ENCODE measurements at regions not wholly inside any gene's neighbourhood (a gene's known extent, or its start where the extent isn't known, plus 50 kb on each side); places are given as distances from the start of the nearest gene placed in this dataset.
A peak's percentile ranks its signal among the peaks of the same experiment; 100 is the strongest.

DNA sequence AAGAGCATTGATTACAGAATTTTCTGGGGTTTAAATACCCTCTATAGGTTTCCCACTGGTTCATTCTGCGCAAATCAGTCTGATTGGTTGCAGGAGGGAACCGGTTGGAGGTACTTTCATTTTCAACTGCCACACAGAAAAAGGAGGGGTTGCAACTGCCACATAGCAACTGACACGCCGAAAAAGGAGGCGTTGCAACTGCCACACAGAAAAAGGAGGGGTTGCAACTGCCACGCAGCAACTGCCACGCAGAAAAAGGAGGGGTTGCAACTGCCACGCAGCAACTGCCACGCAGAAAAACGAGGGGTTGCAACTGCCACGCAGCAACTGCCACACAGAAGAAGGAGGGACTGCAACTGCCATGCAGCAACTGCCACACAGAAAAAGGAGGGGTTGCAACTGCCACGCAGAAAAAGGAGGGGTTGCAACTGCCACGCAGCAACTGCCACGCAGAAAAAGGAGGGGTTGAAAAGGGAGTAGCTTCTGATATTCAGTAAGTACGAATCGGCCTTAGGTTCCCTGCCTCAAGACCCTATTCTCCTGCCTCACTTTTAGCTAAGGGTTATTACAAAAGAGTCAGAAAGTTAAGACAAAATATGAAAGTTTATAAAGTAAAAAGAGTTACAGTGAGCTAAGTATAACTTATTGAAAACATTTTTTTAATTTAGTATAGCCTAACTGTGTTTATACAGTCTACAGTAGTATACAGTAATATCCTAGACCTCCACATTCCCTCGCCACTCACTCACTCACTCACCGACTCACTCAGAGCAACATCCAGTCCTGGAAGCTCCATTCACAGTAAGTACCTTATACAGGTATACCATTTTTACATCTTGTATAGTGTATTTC is 431.8 kb downstream of the KCTD8 start:
- TF ChIP-seq, protein P1, sequence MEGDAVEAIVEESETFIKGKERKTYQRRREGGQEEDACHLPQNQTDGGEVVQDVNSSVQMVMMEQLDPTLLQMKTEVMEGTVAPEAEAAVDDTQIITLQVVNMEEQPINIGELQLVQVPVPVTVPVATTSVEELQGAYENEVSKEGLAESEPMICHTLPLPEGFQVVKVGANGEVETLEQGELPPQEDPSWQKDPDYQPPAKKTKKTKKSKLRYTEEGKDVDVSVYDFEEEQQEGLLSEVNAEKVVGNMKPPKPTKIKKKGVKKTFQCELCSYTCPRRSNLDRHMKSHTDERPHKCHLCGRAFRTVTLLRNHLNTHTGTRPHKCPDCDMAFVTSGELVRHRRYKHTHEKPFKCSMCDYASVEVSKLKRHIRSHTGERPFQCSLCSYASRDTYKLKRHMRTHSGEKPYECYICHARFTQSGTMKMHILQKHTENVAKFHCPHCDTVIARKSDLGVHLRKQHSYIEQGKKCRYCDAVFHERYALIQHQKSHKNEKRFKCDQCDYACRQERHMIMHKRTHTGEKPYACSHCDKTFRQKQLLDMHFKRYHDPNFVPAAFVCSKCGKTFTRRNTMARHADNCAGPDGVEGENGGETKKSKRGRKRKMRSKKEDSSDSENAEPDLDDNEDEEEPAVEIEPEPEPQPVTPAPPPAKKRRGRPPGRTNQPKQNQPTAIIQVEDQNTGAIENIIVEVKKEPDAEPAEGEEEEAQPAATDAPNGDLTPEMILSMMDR (IDR thresholded peaks at IDR 0.05; ENCODE audit: insufficient read depth, low read depth, low read length, missing control alignments): no peak
- peak; percentile 9 for DNase-seq (ENCODE audit: low read depth)

DNA sequence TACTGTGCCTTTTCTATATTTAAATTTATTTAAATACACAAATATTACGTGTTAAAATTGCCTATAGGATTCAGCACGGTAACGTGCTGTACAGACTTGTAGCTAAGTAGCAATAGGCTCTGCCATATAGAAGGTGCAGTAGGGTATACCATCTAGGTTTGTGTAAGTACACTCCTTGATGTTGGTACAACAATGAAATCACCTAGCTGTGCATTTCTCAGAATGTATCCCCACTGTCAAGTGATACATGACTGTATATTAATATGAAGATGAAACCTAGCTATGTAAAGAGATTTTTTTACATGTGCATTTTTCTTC is 431.2 kb downstream of the KCTD8 start:
- H3K4me3 ChIP-seq (ENCODE audit: low read depth, low read length): no peak overlapping the region
- TF ChIP-seq, protein P1 (IDR thresholded peaks at IDR 0.05; ENCODE audit: insufficient read depth, low read depth, low read length, missing control alignments): no peak

More for the DNA sequence above, 431.8 kb downstream of the KCTD8 start:
- H3K4me3 ChIP-seq (ENCODE audit: low read depth, low read length): no peak overlapping the region

DNA sequence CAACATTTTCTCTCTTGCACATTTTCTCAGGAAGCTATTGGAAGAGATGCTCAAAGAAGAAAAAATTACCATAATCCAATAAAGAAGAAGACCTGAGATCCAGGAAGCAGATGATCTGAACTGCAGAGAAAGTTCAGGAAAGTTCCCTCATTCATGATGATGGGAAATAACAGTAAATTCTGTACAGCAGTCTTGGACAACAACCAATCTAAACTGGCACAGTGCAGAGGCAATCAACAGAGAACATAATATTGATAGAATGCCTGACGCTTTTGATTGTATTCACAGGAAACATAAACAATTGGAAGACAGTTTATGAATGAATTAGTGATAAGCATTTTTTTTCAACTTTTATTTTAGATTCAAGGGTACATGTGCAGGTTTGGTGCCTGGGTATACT is 428.9 kb downstream of the KCTD8 start:
- TF ChIP-seq, protein P1 (IDR thresholded peaks at IDR 0.05; ENCODE audit: insufficient read depth, low read depth, low read length, missing control alignments): no peak
- DNase-seq (ENCODE audit: low read depth): no peak
- H3K4me3 ChIP-seq (ENCODE audit: low read depth, low read length): no peak overlapping the region

More for the DNA sequence above, 431.2 kb downstream of the KCTD8 start:
- DNase-seq (ENCODE audit: low read depth): no peak

DNA sequence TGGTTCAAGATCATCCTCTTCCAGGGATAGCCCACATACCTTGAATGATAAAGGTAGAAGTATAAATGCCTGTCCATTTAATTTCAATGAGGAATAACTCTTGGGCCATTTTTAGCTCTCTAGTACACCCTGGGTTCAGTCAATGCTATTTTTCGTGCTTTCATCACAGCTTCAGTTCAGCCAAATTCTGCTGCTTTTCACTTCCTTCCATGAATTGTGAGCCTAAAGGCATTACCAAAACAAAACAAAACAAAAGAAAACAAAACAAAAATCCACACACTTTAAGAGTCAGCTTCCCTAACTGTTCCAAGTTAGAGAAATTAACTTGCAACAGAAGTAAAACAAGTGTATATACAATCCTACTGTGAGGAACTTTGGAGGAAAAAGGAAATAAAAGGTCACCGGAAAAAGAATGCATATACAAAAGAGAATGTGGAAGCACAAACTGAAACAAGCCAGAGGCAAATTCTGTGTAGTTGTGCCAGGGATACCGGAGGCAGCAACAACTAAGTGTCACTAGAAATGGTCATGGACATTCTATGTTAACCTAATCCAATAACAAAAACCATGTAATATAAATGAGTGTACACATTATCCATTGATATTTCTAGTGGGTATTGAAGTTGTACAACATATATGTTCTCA is 423.1 kb downstream of the KCTD8 start:
- no peak overlapping the region for H3K4me3 ChIP-seq (ENCODE audit: low read depth, low read length)
- TF ChIP-seq, protein P1 (IDR thresholded peaks at IDR 0.05; ENCODE audit: insufficient read depth, low read depth, low read length, missing control alignments): no peak
- DNase-seq (ENCODE audit: low read depth): no peak

DNA sequence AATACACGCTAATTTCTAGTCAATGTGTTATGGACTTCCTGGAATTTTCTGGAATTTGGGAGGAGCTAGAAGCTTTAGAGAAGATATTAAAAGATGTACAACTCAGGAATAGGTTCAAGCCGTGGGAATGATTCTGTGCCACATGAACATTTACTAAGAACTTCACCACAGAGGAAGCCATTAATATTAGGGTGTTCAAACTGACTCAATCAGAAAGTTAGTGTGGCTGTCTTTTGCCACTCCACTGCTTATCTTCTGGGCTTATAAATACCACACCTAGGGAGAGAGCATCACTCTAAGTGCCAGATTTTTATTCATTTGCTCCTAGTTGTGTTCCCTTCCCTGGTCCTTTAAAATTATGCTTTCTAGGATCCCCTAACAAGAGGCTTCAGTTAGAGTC is 409.8 kb downstream of the KCTD8 start:
- TF ChIP-seq, protein P1 (IDR thresholded peaks at IDR 0.05; ENCODE audit: insufficient read depth, low read depth, low read length, missing control alignments): no peak
- H3K4me3 ChIP-seq (ENCODE audit: low read depth, low read length): no peak overlapping the region
- no peak for DNase-seq (ENCODE audit: low read depth)

DNA sequence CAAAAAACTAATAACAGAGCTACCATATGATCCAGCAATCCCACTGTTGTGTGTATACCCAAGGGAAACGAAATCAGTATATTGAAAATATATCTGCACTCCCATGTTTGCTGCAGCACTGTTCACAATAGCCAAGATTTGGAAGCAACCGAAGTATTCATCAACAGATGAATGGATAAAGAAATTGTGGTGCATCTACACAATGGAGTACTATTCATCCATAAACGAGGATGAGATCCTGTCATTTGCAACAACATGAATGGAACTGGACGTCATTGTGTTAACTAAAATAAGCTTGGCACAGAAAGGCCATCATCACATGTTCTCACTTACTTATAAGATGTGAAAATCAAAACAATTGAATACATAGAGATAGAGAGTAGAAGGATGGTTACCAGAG is 402.1 kb downstream of the KCTD8 start:
- TF ChIP-seq, protein P1 (IDR thresholded peaks at IDR 0.05; ENCODE audit: insufficient read depth, low read depth, low read length, missing control alignments): no peak
- DNase-seq (ENCODE audit: low read depth): no peak
- no peak overlapping the region for H3K4me3 ChIP-seq (ENCODE audit: low read depth, low read length)

Measured in GM12865 (cell line).